ENCODE measurements at regions not wholly inside any gene's neighbourhood (a gene's known extent, or its start where the extent isn't known, plus 50 kb on each side); places are given as distances from the start of the nearest gene placed in this dataset.
"Not testable (repeated sequence)": the region's sequence is repeated elsewhere in the genome, so short reads cannot be mapped to it uniquely, and the experiment has no call there.

DNA sequence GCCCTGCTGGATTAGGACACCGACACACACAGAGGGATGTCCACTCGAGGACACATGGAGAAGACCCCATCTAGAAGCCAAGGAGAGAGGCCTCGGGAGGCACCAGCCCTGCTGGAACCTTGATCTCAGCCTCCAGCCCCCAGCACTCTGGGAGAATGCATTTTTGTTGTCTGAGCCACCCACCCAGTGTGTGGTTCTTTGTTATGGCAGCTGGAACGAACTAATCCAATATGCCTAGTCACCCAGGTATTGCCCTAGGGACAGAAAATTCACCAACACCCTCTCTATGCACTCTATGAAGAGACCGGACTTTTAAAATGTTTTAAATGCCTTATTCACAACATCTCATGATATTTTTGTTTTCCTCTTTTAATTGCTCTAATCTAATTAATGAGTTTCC lies 117.4 kb downstream of the CRYAA start:
- Histone ChIP-seq H3K27me3 (ENCODE audit: control insufficient read depth, insufficient read depth, low read length, poor library complexity, severe bottlenecking) (no peaks in the 10 kb centered on the region), H3K4me1 (ENCODE audit: control insufficient read depth, insufficient read depth, low read length) (no peaks in the 10 kb centered on the region), H3K4me3 (ENCODE audit: low read length) (no peak overlapping the region), H3K9ac (ENCODE audit: extremely low read depth, low read length, poor library complexity, severe bottlenecking) (no peak overlapping the region), H3K27ac (ENCODE audit: low read depth, low read length) (no peak overlapping the region), H3K9me3 (ENCODE audit: control insufficient read depth, low read length) (no peaks in the 10 kb centered on the region), H3K36me3 (ENCODE audit: control insufficient read depth, insufficient read depth, low read length) (no peaks in the 10 kb centered on the region)
- no peaks in the 10 kb centered on the region for H3K27me3 Mint-ChIP-seq (ENCODE audit: insufficient read depth)
- TF ChIP-seq CTCF (conservative IDR thresholded peaks at IDR 0.05): no peak
- no peak overlapping the region for H3K27ac Mint-ChIP-seq
- 77 to 91% methylated on average over 5 of the region's 5 CpGs for WGBS, 2 experiments (ENCODE audit: insufficient coverage in 1 of 2, insufficient read length in 1 of 2)
- H3K4me3 Mint-ChIP-seq: no peak overlapping the region
- no peak for DNase-seq
- H3K9me3 Mint-ChIP-seq: no peaks in the 10 kb centered on the region
- H3K4me1 Mint-ChIP-seq: no peaks in the 10 kb centered on the region
- no peaks in the 10 kb centered on the region for H3K36me3 Mint-ChIP-seq (ENCODE audit: low read depth)

DNA sequence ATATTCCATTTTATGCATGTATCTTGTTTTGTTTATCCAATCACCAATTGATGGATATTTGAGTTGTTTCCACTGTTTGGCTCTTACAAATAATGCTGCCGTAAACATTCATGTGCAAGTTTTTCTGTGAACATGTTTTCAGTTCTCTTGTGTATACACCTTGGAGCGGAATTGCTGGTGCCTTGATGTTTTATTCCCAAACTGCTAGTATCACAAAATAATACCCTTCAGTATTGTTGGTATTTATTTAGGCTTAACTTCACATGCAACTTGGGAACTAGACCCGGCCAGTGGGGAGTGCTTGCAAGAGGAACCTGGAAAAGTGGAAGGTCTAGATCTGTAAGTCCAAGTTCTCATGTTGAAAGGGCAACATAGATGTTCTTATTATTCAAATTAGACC lies 115.9 kb downstream of the CRYAA start:
- Mint-ChIP-seq H3K9me3 (no peaks in the 10 kb centered on the region), H3K27me3 (ENCODE audit: insufficient read depth) (no peaks in the 10 kb centered on the region), H3K27ac (no peak overlapping the region), H3K4me1 (no peaks in the 10 kb centered on the region), H3K4me3 (no peak overlapping the region), H3K36me3 (ENCODE audit: low read depth) (no peaks in the 10 kb centered on the region)
- no peak for TF ChIP-seq CTCF (conservative IDR thresholded peaks at IDR 0.05)
- 89 to 100% methylated on average over 2 to 3 of the region's 3 CpGs for WGBS, 2 experiments (ENCODE audit: insufficient coverage in 1 of 2, insufficient read length in 1 of 2)
- no peaks in the 10 kb centered on the region for H3K4me1 ChIP-seq (ENCODE audit: control insufficient read depth, insufficient read depth, low read length)
- no peak overlapping the region for H3K27ac ChIP-seq (ENCODE audit: low read depth, low read length)
- H3K9me3 ChIP-seq (ENCODE audit: control insufficient read depth, low read length): no peaks in the 10 kb centered on the region
- H3K36me3 ChIP-seq (ENCODE audit: control insufficient read depth, insufficient read depth, low read length): no peaks in the 10 kb centered on the region
- no peak for DNase-seq
- H3K27me3 ChIP-seq (ENCODE audit: control insufficient read depth, insufficient read depth, low read length, poor library complexity, severe bottlenecking): no peaks in the 10 kb centered on the region
- H3K9ac ChIP-seq (ENCODE audit: extremely low read depth, low read length, poor library complexity, severe bottlenecking): no peak overlapping the region
- no peak overlapping the region for H3K4me3 ChIP-seq (ENCODE audit: low read length)

GRCh38 chr21:43284238-43284637 lies 115.4 kb downstream of the CRYAA start:
- H3K36me3 Mint-ChIP-seq (ENCODE audit: low read depth): no peaks in the 10 kb centered on the region
- H3K4me3 Mint-ChIP-seq: no peak overlapping the region
- 92 to 93% methylated on average over 1 of the region's 1 CpG for WGBS, 2 experiments (ENCODE audit: insufficient coverage in 1 of 2, insufficient read length in 1 of 2)
- H3K9me3 Mint-ChIP-seq: no peaks in the 10 kb centered on the region
- no peaks in the 10 kb centered on the region for H3K4me1 Mint-ChIP-seq
- no peaks in the 10 kb centered on the region for H3K36me3 ChIP-seq (ENCODE audit: control insufficient read depth, insufficient read depth, low read length)
- H3K4me1 ChIP-seq (ENCODE audit: control insufficient read depth, insufficient read depth, low read length): no peaks in the 10 kb centered on the region
- DNase-seq: no peak
- no peak overlapping the region for H3K27ac Mint-ChIP-seq
- H3K4me3 ChIP-seq (ENCODE audit: low read length): no peak overlapping the region
- H3K9me3 ChIP-seq (ENCODE audit: control insufficient read depth, low read length): no peaks in the 10 kb centered on the region
- no peaks in the 10 kb centered on the region for H3K27me3 ChIP-seq (ENCODE audit: control insufficient read depth, insufficient read depth, low read length, poor library complexity, severe bottlenecking)
- no peak for TF ChIP-seq CTCF (conservative IDR thresholded peaks at IDR 0.05)
- no peak overlapping the region for H3K27ac ChIP-seq (ENCODE audit: low read depth, low read length)
- H3K9ac ChIP-seq (ENCODE audit: extremely low read depth, low read length, poor library complexity, severe bottlenecking): no peak overlapping the region
- H3K27me3 Mint-ChIP-seq (ENCODE audit: insufficient read depth): no peaks in the 10 kb centered on the region

DNA sequence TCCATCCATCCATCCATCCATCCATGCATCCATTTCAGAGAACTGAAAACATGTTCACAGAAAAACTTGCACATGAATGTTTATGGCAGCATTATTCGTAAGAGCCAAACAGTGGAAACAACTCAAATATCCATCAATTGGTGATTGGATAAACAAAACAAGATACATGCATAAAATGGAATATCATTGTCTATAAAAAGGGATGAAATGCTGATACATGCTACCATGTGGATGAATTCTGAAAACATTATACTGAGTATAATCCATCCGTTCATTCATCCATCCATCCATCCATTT lies 115.1 kb downstream of the CRYAA start:
- WGBS, 2 experiments (ENCODE audit: insufficient coverage in 1 of 2, insufficient read length in 1 of 2): 79 to 99% methylated on average over 1 to 2 of the region's 2 CpGs
- not testable (repeated sequence) for H3K9me3 ChIP-seq (ENCODE audit: control insufficient read depth, low read length)

More for the DNA sequence above, 115.1 kb downstream of the CRYAA start:
- not testable (repeated sequence) for H3K27me3 ChIP-seq (ENCODE audit: control insufficient read depth, insufficient read depth, low read length, poor library complexity, severe bottlenecking); H3K27ac Mint-ChIP-seq; H3K4me3 Mint-ChIP-seq; H3K4me1 ChIP-seq (ENCODE audit: control insufficient read depth, insufficient read depth, low read length); H3K4me1 Mint-ChIP-seq; H3K27me3 Mint-ChIP-seq (ENCODE audit: insufficient read depth); H3K9ac ChIP-seq (ENCODE audit: extremely low read depth, low read length, poor library complexity, severe bottlenecking); H3K4me3 ChIP-seq (ENCODE audit: low read length); H3K27ac ChIP-seq (ENCODE audit: low read depth, low read length); H3K36me3 ChIP-seq (ENCODE audit: control insufficient read depth, insufficient read depth, low read length); H3K36me3 Mint-ChIP-seq (ENCODE audit: low read depth); H3K9me3 Mint-ChIP-seq; DNase-seq
